IMR-90 (cell line): ENCODE measurements at regions not wholly inside any gene's neighbourhood (a gene's known extent, or its start where the extent isn't known, plus 50 kb on each side); places are given as distances from the start of the nearest gene placed in this dataset.

Source experiments
- ATAC-seq: fragments of 200-7000 bp; cut with Tn5 transposase; 2 replicates; pipeline ENCODE4 v1.9.1; 2020; ENCODE audit warnings: low read depth, mild to moderate bottlenecking, moderate library complexity
- BruUV-seq: library from RNA; stranded (reverse); fragments of 400-500 nt; replicated peaks from 2 replicates; lab custom pipeline; 2021; lab: Mats Ljungman, UMichigan
- CTCF ChIA-PET: fragments of 300-600 bp; formaldehyde crosslinking; extraction: SDS; loops from one replicate; lab custom pipeline; 2021; ENCODE audit warnings: antibody characterized with exemption; lab: Yijun Ruan, JAX
- POLR2A ChIA-PET: fragments of 300-600 bp; sonication (Branson Sonifier 250); formaldehyde crosslinking; loops from one replicate; lab custom pipeline; 2022; ENCODE audit warnings: antibody characterized with exemption; ENCODE audit not compliant: unreplicated experiment; lab: Charles Lee
- DNase-seq: peaks from one replicate; pipeline ENCODE4 v3.0.0; 2013
- H2AFZ ChIP-seq: replicated peaks from 2 replicates; pipeline ENCODE3; 2013; ENCODE audit warnings: low read length, mild to moderate bottlenecking; ENCODE audit not compliant: poor library complexity
- H2AK5ac ChIP-seq: 2 replicates; pipeline ENCODE4 v1.6.1; 2013; ENCODE audit warnings: low read depth, low read length, inconsistent platforms
- H2AK9ac ChIP-seq: replicated peaks from 2 replicates; pipeline ENCODE3; 2013; ENCODE audit warnings: mild to moderate bottlenecking, low read depth, low read length, moderate library complexity; ENCODE audit not compliant: poor library complexity
- H2BK120ac ChIP-seq: 2 replicates; pipeline ENCODE4 v1.6.1; 2013; ENCODE audit warnings: low read depth, low read length, inconsistent platforms
- H2BK15ac ChIP-seq: 3 replicates; pipeline ENCODE4 v1.6.1; 2013; ENCODE audit warnings: low read depth, low read length, inconsistent platforms
- H2BK20ac ChIP-seq: 2 replicates; pipeline ENCODE4 v1.6.1; 2013; ENCODE audit warnings: low read depth, mild to moderate bottlenecking, inconsistent platforms, low read length, moderate library complexity
- H2BK5ac ChIP-seq: 2 replicates; pipeline ENCODE4 v1.6.1; 2013; ENCODE audit warnings: mild to moderate bottlenecking, low read depth, low read length, inconsistent platforms; ENCODE audit not compliant: poor library complexity, severe bottlenecking
- H3K14ac ChIP-seq: replicated peaks from 2 replicates; pipeline ENCODE4 v1.6.1; 2013; ENCODE audit warnings: low read depth, low read length, inconsistent platforms
- H3K18ac ChIP-seq: 2 replicates; pipeline ENCODE4 v1.6.1; 2013; ENCODE audit warnings: low read depth, low read length, control low read depth
- H3K23ac ChIP-seq: 2 replicates; pipeline ENCODE4 v1.6.1; 2013; ENCODE audit warnings: low read depth, low read length, inconsistent platforms
- H3K27ac ChIP-seq: 2 replicates; pipeline ENCODE4 v1.5.1; 2013; ENCODE audit warnings: mild to moderate bottlenecking, control low read depth, low read length; ENCODE audit not compliant: insufficient read depth
- H3K27me3 ChIP-seq: 2 replicates; pipeline ENCODE4 v1.6.1; 2013; ENCODE audit warnings: low read length; ENCODE audit not compliant: control insufficient read depth, insufficient read depth
- H3K36me3 ChIP-seq: 2 replicates; pipeline ENCODE4 v1.6.1; 2013; ENCODE audit warnings: low read length, mixed read lengths; ENCODE audit not compliant: control insufficient read depth, insufficient read depth
- H3K4ac ChIP-seq: 2 replicates; pipeline ENCODE4 v1.6.1; 2013; ENCODE audit warnings: low read depth, low read length, inconsistent platforms
- H3K4me1 ChIP-seq: 2 replicates; pipeline ENCODE4 v1.6.1; 2013; ENCODE audit warnings: low read length, mixed read lengths; ENCODE audit not compliant: control insufficient read depth, insufficient read depth
- H3K4me2 ChIP-seq: 2 replicates; pipeline ENCODE4 v1.6.1; 2013; ENCODE audit warnings: low read depth, mild to moderate bottlenecking, control low read depth, low read length, moderate library complexity
- H3K4me3 ChIP-seq: 2 replicates; pipeline ENCODE4 v1.5.1; 2013; ENCODE audit warnings: low read depth, mild to moderate bottlenecking, control low read depth, low read length, moderate library complexity; ENCODE audit not compliant: insufficient read depth
- H3K56ac ChIP-seq: 2 replicates; pipeline ENCODE4 v1.6.1; 2013; ENCODE audit warnings: low read length, inconsistent platforms; ENCODE audit not compliant: insufficient read depth; ENCODE audit errors: extremely low read depth
- H3K79me1 ChIP-seq, 2 experiments: 2 replicates each; pipeline ENCODE4 v1.6.1; 2013; ENCODE audit warnings: low read length in 2 of 2, inconsistent platforms in 1 of 2, low read depth in 1 of 2
- H3K9ac ChIP-seq: 2 replicates; pipeline ENCODE4 v1.6.1; 2013; ENCODE audit warnings: low read depth, low read length, control low read depth
- H3K9me1 ChIP-seq: 2 replicates; pipeline ENCODE4 v1.6.1; 2013; ENCODE audit warnings: low read length, inconsistent platforms; ENCODE audit not compliant: insufficient read depth
- H3K9me3 ChIP-seq: 2 replicates; pipeline ENCODE4 v1.6.1; 2013; ENCODE audit warnings: low read length; ENCODE audit not compliant: control insufficient read depth, insufficient read depth
- H4K20me1 ChIP-seq: 2 replicates; pipeline ENCODE4 v1.6.1; 2013; ENCODE audit warnings: low read length, inconsistent platforms; ENCODE audit not compliant: insufficient read depth
- H4K5ac ChIP-seq: 2 replicates; pipeline ENCODE4 v1.6.1; 2013; ENCODE audit warnings: mild to moderate bottlenecking, low read depth, low read length, control low read depth
- H4K8ac ChIP-seq, 2 experiments: 2 replicates each; pipeline ENCODE4 v1.6.1; 2013; ENCODE audit warnings: low read depth in 2 of 2, low read length in 2 of 2, control low read depth in 1 of 2, inconsistent platforms in 1 of 2
- H4K91ac ChIP-seq: 2 replicates; pipeline ENCODE4 v1.6.1; 2013; ENCODE audit warnings: low read depth, low read length, inconsistent platforms; ENCODE audit not compliant: insufficient read depth
- CEBPB ChIP-seq: IDR thresholded peaks from 2 replicates; pipeline ENCODE4 v1.6.1; 2012; ENCODE audit warnings: low read depth, low read length, improper control_type of control experiment
- CHD1 ChIP-seq: IDR thresholded peaks from 2 replicates; pipeline ENCODE4 v1.6.1; 2012; ENCODE audit warnings: low read depth, low read length, improper control_type of control experiment
- POLR2A ChIP-seq: IDR thresholded peaks from 2 replicates; pipeline ENCODE4 v1.6.1; 2012; ENCODE audit warnings: mild to moderate bottlenecking, low read depth, low read length
- RAD21 ChIP-seq: IDR thresholded peaks from 2 replicates; pipeline ENCODE4 v1.6.1; 2012; ENCODE audit warnings: low read length, improper control_type of control experiment
- USF2 ChIP-seq: fragments of 150-350 bp; IDR thresholded peaks from 2 replicates; pipeline ENCODE4 v1.6.1; 2017; ENCODE audit warnings: mild to moderate bottlenecking, antibody characterized with exemption, low read length, low read depth
- WGBS, 2 experiments: methylation state at CpG; one replicate each; pipeline versions ENCODE4 v1.1.5 to v1.1.7; 2013; ENCODE audit warnings: missing lambda C conversion rate in 2 of 2; ENCODE audit not compliant: insufficient read length in 1 of 2; ENCODE audit errors: extremely low coverage in 2 of 2; 5-methylcytosine and 5-hydroxymethylcytosine counted together
- dilution Hi-C: fragments of 300-500 bp; cut with HindIII; formaldehyde crosslinking; loops from one replicate; pipeline ENCODE4 v1.14.3; 2018; ENCODE audit warnings: low sequenced_read_pairs; ENCODE audit not compliant: unreplicated experiment
- in situ Hi-C: fragments of 300-500 bp; cut with MboI; formaldehyde crosslinking; loops from 3 replicates; pipeline ENCODE4 v1.14.3; 2019; ENCODE audit warnings: low sequenced_read_pairs, inconsistent platforms, mixed read lengths
- intact Hi-C: fragments of 100-400 bp; cut with micrococcal nuclease; formaldehyde crosslinking; loops from 2 replicates; pipeline ENCODE4 v1.10.0; 2022

GRCh38 chr4:32061916-32062315 lies 1341.7 kb downstream of the PCDH7 start:
- no peaks in the 10 kb centered on the region for H3K27me3 ChIP-seq
- in situ Hi-C loops (no loop called here), dilution Hi-C loops (no loop called here), intact Hi-C loops (no loop called here)
- no peak overlapping the region for H3K4me3 ChIP-seq
- ChIA-PET CTCF (no interaction called here), POLR2A (no interaction called here)
- H3K79me1 ChIP-seq: no peaks in the 10 kb centered on the region
- H2BK5ac ChIP-seq: no peak overlapping the region
- TF ChIP-seq POLR2A (no peak), CHD1 (no peak), USF2 (no peak), CEBPB (no peak), RAD21 (no peak)
- BruUV-seq: no TSS peak
- no peak overlapping the region for H3K9ac ChIP-seq
- no peaks in the 10 kb centered on the region for H4K20me1 ChIP-seq
- no peak overlapping the region for H2AK9ac ChIP-seq
- no peak overlapping the region for H3K23ac ChIP-seq
- no peak overlapping the region for H3K14ac ChIP-seq
- H3K9me1 ChIP-seq: no peaks in the 10 kb centered on the region
- H4K91ac ChIP-seq: no peak overlapping the region
- no peak overlapping the region for H3K4me2 ChIP-seq
- no peak overlapping the region for H2BK15ac ChIP-seq
- DNase-seq (no peak), ATAC-seq (no peak)
- H2AFZ ChIP-seq: no peak overlapping the region
- H3K9me3 ChIP-seq: peaks cover 4% of the 10 kb centered on the region; the same call in 1 of the 2 replicates
- no peak overlapping the region for H2BK20ac ChIP-seq
- H3K18ac ChIP-seq: no peak overlapping the region
- H3K4me1 ChIP-seq: no peaks in the 10 kb centered on the region
- H3K56ac ChIP-seq: no peak overlapping the region
- H2AK5ac ChIP-seq: no peak overlapping the region
- H3K27ac ChIP-seq: no peak overlapping the region
- no peak overlapping the region for H2BK120ac ChIP-seq
- H3K36me3 ChIP-seq: no peaks in the 10 kb centered on the region
- H3K4ac ChIP-seq: no peak overlapping the region
- no CpG with 5 or more reads among the region's 2 CpGs for WGBS, 2 experiments
- no peak overlapping the region for H4K5ac ChIP-seq
- no peak overlapping the region for H4K8ac ChIP-seq
